Testis (tissue), 2 donors: ENCODE measurements at regions not wholly inside any gene's neighbourhood (a gene's known extent, or its start where the extent isn't known, plus 50 kb on each side); places are given as distances from the start of the nearest gene placed in this dataset.

Source experiments
- POLR2A ChIP-seq: fragments of 450-650 bp; IDR thresholded peaks from one replicate; pipeline ENCODE4 v1.6.1; 2017; ENCODE audit warnings: antibody characterized with exemption, mild to moderate bottlenecking, moderate library complexity
- TF ChIP-seq, protein P1 (sequence below), 3 experiments: fragments of 450-650 bp in 2 of 3; fragments of 200-600 bp in 1 of 3; sonication (generic) in 1 of 3; IDR thresholded peaks; one replicate each; pipeline ENCODE4 v1.5.1; 2016 to 2019; ENCODE audit warnings: antibody characterized with exemption in 3 of 3, mild to moderate bottlenecking in 2 of 3, moderate library complexity in 1 of 3

DNA sequence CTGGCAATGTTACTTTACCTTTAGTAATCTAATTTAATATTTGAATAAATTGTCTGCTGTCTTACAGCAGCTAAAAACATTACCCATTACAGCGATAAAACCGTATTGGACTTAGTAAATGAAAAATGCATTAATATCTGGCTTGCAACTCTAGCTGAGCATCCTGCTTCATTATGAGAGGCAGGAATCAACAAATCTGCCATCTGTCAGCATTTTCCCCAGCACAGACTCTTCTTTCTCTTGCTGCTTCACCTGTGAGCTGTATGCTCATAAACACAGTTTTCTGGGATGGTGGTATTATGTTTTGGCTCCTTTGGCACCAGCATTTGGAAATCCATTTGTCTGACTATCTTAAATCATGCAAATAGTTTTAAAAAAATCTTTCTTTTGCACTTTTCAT, 487.1 kb downstream of the KCNT2 start:
- TF ChIP-seq, protein P1, sequence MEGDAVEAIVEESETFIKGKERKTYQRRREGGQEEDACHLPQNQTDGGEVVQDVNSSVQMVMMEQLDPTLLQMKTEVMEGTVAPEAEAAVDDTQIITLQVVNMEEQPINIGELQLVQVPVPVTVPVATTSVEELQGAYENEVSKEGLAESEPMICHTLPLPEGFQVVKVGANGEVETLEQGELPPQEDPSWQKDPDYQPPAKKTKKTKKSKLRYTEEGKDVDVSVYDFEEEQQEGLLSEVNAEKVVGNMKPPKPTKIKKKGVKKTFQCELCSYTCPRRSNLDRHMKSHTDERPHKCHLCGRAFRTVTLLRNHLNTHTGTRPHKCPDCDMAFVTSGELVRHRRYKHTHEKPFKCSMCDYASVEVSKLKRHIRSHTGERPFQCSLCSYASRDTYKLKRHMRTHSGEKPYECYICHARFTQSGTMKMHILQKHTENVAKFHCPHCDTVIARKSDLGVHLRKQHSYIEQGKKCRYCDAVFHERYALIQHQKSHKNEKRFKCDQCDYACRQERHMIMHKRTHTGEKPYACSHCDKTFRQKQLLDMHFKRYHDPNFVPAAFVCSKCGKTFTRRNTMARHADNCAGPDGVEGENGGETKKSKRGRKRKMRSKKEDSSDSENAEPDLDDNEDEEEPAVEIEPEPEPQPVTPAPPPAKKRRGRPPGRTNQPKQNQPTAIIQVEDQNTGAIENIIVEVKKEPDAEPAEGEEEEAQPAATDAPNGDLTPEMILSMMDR (IDR thresholded peaks at IDR 0.05), result no peak
- no peak for TF ChIP-seq POLR2A
